ENCODE measurements at regions not wholly inside any gene's neighbourhood (a gene's known extent, or its start where the extent isn't known, plus 50 kb on each side); places are given as distances from the start of the nearest gene placed in this dataset.
"Not testable (repeated sequence)": the region's sequence is repeated elsewhere in the genome, so short reads cannot be mapped to it uniquely, and the experiment has no call there.

DNA sequence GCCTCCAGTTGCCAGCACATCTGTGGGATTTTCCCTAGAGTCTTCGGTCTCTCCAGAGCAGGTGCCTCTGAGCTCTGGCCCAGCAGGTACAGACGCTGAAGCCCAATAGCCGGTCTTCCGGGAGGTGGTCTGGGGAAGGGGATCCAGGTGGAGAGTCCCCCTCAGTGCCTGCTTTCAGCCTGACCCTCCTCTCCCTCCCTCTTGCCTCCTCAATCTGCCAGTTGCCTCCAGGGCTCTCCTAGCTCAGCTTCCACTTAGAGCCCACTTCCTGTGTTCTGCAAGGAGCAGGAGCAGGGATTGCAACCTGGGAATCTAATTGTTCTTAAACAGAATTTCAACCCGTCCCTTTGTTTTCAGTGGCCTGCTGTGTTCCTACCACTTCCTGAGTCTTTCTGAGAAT is 81.8 kb upstream of the PZP start:
- TF ChIP-seq CTCF (IDR thresholded peaks at IDR 0.05; ENCODE audit: insufficient read depth, low read length); GABPA (IDR thresholded peaks at IDR 0.05; ENCODE audit: low read depth); POLR2AphosphoS5 (IDR thresholded peaks at IDR 0.05; ENCODE audit: low read depth); REST (IDR thresholded peaks at IDR 0.05; ENCODE audit: insufficient replicate concordance, low read depth); SPI1 (IDR thresholded peaks at IDR 0.05; ENCODE audit: borderline replicate concordance, low read depth): not testable (repeated sequence)

Measured in HL-60 (cell line).